ENCODE measurements at regions not wholly inside any gene's neighbourhood (a gene's known extent, or its start where the extent isn't known, plus 50 kb on each side); places are given as distances from the start of the nearest gene placed in this dataset.

- TF ChIP-seq CTCF (IDR thresholded peaks at IDR 0.05; ENCODE audit: low read depth, low read length, missing input control) = no peak
- no peak for TF ChIP-seq SP1 (IDR thresholded peaks at IDR 0.05)
- TF ChIP-seq YY1 (IDR thresholded peaks at IDR 0.05) = no peak
- TF ChIP-seq, protein P1, sequence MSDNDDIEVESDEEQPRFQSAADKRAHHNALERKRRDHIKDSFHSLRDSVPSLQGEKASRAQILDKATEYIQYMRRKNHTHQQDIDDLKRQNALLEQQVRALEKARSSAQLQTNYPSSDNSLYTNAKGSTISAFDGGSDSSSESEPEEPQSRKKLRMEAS (IDR thresholded peaks at IDR 0.05) = no peak
- TF ChIP-seq GABPA (IDR thresholded peaks at IDR 0.05 in 1 of 2, conservative IDR thresholded peaks at IDR 0.05 in 1 of 2) = no peak
- no peak for TF ChIP-seq RAD21 (IDR thresholded peaks at IDR 0.05)
- TF ChIP-seq JUND (IDR thresholded peaks at IDR 0.05) = no peak
Measured at GRCh38 chr7:92934096-92934495, 97.7 kb upstream of the CDK6 start (continued).

DNA sequence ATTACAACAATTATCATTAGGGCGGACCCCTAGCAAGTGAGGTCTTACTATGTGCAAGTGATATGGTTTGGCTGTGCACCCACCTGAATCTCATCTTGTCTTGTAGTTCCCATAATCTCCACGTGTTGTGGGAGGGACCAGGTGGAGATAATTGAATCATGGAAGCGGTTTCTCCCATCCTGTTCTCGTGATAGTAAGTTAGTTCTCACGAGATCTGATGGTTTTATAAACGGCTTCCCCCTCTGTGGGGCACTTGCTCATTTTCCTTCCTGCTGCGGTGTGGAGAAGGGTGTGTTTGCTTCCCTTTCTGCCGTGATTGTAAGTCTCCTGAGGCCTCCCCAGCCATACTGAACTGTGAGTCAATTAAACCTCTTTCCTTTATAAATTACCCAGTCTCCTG lies 96.1 kb upstream of the CDK6 start:
- no peak for DNase-seq (ENCODE audit: low spot score)

More for the DNA sequence above, 96.1 kb upstream of the CDK6 start:
- WGBS = 74% methylated on average over 8 of the region's 8 CpGs
- no peak overlapping the region for H3K4me3 ChIP-seq (ENCODE audit: low read depth in 1 of 3, low read length in 3 of 3)
- no peaks in the 10 kb centered on the region for H3K36me3 ChIP-seq (ENCODE audit: control insufficient read depth in 4 of 4, insufficient read depth in 3 of 4, low read depth in 1 of 4, low read length in 3 of 4)
- no peaks in the 10 kb centered on the region for H3K9me3 ChIP-seq (ENCODE audit: control insufficient read depth in 4 of 4, low read length in 3 of 4)
- no peak overlapping the region for H3K9ac ChIP-seq (ENCODE audit: low read depth in 1 of 2, low read length in 2 of 2)
- H3K4me1 ChIP-seq (ENCODE audit: control insufficient read depth in 4 of 4, insufficient read depth in 4 of 4, low read length in 3 of 4) = no peaks in the 10 kb centered on the region
- H3K27me3 ChIP-seq (ENCODE audit: control insufficient read depth in 4 of 4, insufficient read depth in 4 of 4, low read length in 3 of 4) = peaks cover 0 to 2% (median 0%) of the 10 kb centered on the region in 4 donors
- TF ChIP-seq NR2F2 (IDR thresholded peaks at IDR 0.05) = no peak
- TF ChIP-seq TAF1 (conservative IDR thresholded peaks at IDR 0.05) = no peak
- TF ChIP-seq EGR1 (IDR thresholded peaks at IDR 0.05; ENCODE audit: low read depth in 2 of 2) = no peak
- no peak for TF ChIP-seq JUND (IDR thresholded peaks at IDR 0.05)
- TF ChIP-seq RXRA (IDR thresholded peaks at IDR 0.05) = no peak
- TF ChIP-seq, protein P2, sequence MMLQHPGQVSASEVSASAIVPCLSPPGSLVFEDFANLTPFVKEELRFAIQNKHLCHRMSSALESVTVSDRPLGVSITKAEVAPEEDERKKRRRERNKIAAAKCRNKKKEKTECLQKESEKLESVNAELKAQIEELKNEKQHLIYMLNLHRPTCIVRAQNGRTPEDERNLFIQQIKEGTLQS (IDR thresholded peaks at IDR 0.05) = no peak
- TF ChIP-seq SP1 (IDR thresholded peaks at IDR 0.05) = no peak
- TF ChIP-seq ZBTB33 (IDR thresholded peaks at IDR 0.05) = no peak
- no peak for TF ChIP-seq HNF4G (IDR thresholded peaks at IDR 0.05)
- TF ChIP-seq CTCF (IDR thresholded peaks at IDR 0.05; ENCODE audit: low read depth, low read length, missing input control) = no peak
- TF ChIP-seq GABPA (IDR thresholded peaks at IDR 0.05 in 1 of 2, conservative IDR thresholded peaks at IDR 0.05 in 1 of 2) = no peak
- no peak for TF ChIP-seq YY1 (IDR thresholded peaks at IDR 0.05)
- TF ChIP-seq HNF4A (conservative IDR thresholded peaks at IDR 0.05) = no peak
- no peak for TF ChIP-seq RAD21 (IDR thresholded peaks at IDR 0.05)
- TF ChIP-seq REST (IDR thresholded peaks at IDR 0.05) = no peak
- TF ChIP-seq, protein P1 (IDR thresholded peaks at IDR 0.05) = no peak
- H3K27ac ChIP-seq (ENCODE audit: low read depth in 1 of 2, low read length in 2 of 2) = no peak overlapping the region

All from liver (tissue), 8 donors.